BJ (cell line): ENCODE measurements at regions not wholly inside any gene's neighbourhood (a gene's known extent, or its start where the extent isn't known, plus 50 kb on each side); places are given as distances from the start of the nearest gene placed in this dataset. TPM values are rescaled to one million over a fixed set of nuclear protein-coding genes. Genes with fewer than 3 reads are reported as not detected.

Source experiments
- CTCF ChIA-PET: fragments of 350-600 bp; formaldehyde crosslinking; extraction: SDS; loops from one replicate; lab custom pipeline; 2021; ENCODE audit warnings: antibody characterized with exemption, inconsistent platforms; lab: Yijun Ruan, JAX
- POLR2A ChIA-PET: fragments of 300-600 bp; sonication (Branson Sonifier 250); formaldehyde crosslinking; extraction: SDS; loops from one replicate; lab custom pipeline; 2021; ENCODE audit warnings: antibody characterized with exemption; lab: Charles Lee
- DNase-seq: peaks from one replicate; pipeline ENCODE4 v3.0.0-alpha.2; 2011; ENCODE audit warnings: low read depth
- H3K27me3 ChIP-seq: 2 replicates; pipeline ENCODE4 v1.6.0; 2011; ENCODE audit warnings: low read length; ENCODE audit not compliant: control insufficient read depth, insufficient read depth
- H3K36me3 ChIP-seq: 2 replicates; pipeline ENCODE4 v1.5.1; 2011; ENCODE audit warnings: low read length; ENCODE audit not compliant: control insufficient read depth, insufficient read depth
- H3K4me3 ChIP-seq: 2 replicates; pipeline ENCODE4 v1.5.1; 2011; ENCODE audit warnings: low read depth, mild to moderate bottlenecking, control low read depth, low read length
- CTCF ChIP-seq: IDR thresholded peaks from 2 replicates; pipeline ENCODE4 v1.5.1; 2011; ENCODE audit warnings: low read depth, mild to moderate bottlenecking, control low read depth, inconsistent platforms, low read length, moderate library complexity; ENCODE audit not compliant: insufficient read depth
- small RNA-seq: library from RNA; depleted of rRNA; stranded (forward); fragments of <200 nt; gene quantifications from one replicate; pipeline ENCODE3, GENCODE V24; 2012; ENCODE audit warnings: low replicate concordance, low read depth; ENCODE audit not compliant: insufficient read length

- DNase-seq: no peak
- ChIA-PET POLR2A (no interaction called here), CTCF (interaction anchor here (0.6 to 2.0 kb wide), 7 partner anchors 9 to 215 kb away, joined by 3 to 9 read pairs (median 4); no protein-coding TSS in a partner anchor)
- TF ChIP-seq CTCF: no peak
- H3K4me3 ChIP-seq: no peak overlapping the region
- peaks cover 11% of the 10 kb centered on the region for H3K27me3 ChIP-seq
- H3K36me3 ChIP-seq: no peaks in the 10 kb centered on the region
Measured at GRCh38 chr1:9482403-9482802, 56.9 kb upstream of the SLC25A33 start.

- H3K4me3 ChIP-seq: no peak overlapping the region
- peaks cover 11% of the 10 kb centered on the region for H3K27me3 ChIP-seq
- TF ChIP-seq CTCF: no peak
- CTCF ChIA-PET: interaction anchor here (0.6 to 2.0 kb wide), 8 partner anchors 8 to 372 kb away, joined by 3 to 9 read pairs (median 4); no protein-coding TSS in a partner anchor
- H3K36me3 ChIP-seq: no peaks in the 10 kb centered on the region
- no peak for DNase-seq
- POLR2A ChIA-PET: no interaction called here
Measured at GRCh38 chr1:9482816-9483572, 56.3 kb upstream of the SLC25A33 start.

- ChIA-PET CTCF (interaction anchor here (0.6 to 6.9 kb wide), 4 partner anchors 87 to 344 kb away, joined by 3 to 82 read pairs (median 3); no protein-coding TSS in a partner anchor), POLR2A (no interaction called here)
Measured at GRCh38 chr1:9486466-9487140, 52.7 kb upstream of the SLC25A33 start.

More at GRCh38 chr1:9486466-9487140, 52.7 kb upstream of the SLC25A33 start:
- Histone ChIP-seq H3K4me3 (no peak overlapping the region), H3K36me3 (no peaks in the 10 kb centered on the region), H3K27me3 (peaks cover 11% of the 10 kb centered on the region)
- no peak for DNase-seq
- no peak for TF ChIP-seq CTCF

Small RNAs in the stretch of these regions (small RNA-seq; reads per million reads assigned to genes)
- gene RNA5SP40: not detected
